SK-N-SH (cell line): ENCODE measurements at regions not wholly inside any gene's neighbourhood (a gene's known extent, or its start where the extent isn't known, plus 50 kb on each side); places are given as distances from the start of the nearest gene placed in this dataset.

Experiments
- CTCF ChIA-PET: fragments of 300-600, 350-600 bp; formaldehyde crosslinking; extraction: SDS; loops from one replicate; lab custom pipeline; 2021; lab: Yijun Ruan, JAX
- POLR2A ChIA-PET: fragments of 350-600 bp; sonication (Branson Sonifier 250); formaldehyde crosslinking; extraction: SDS; loops from one replicate; lab custom pipeline; 2020; ENCODE audit warnings: antibody characterized with exemption, inconsistent platforms; lab: Yijun Ruan, JAX
- DNase-seq: peaks from one replicate; pipeline ENCODE4 v3.0.0; 2012
- H2AFZ ChIP-seq: fragments of 200-600 bp; sonication (generic); 2 replicates; pipeline ENCODE4 v1.8.1; 2016; ENCODE audit warnings: antibody characterized with exemption, mild to moderate bottlenecking, low read depth
- H3F3A ChIP-seq: fragments of 200-600 bp; sonication (generic); replicated peaks from 2 replicates; pipeline ENCODE3; 2016; ENCODE audit warnings: antibody characterized with exemption, mild to moderate bottlenecking; ENCODE audit not compliant: insufficient read depth
- H3K27ac ChIP-seq, 2 experiments: fragments of 200-500 bp in 1 of 2; fragments of 200-600 bp in 1 of 2; sonication (Bioruptor generic) in 1 of 2; sonication (generic), shearing (Covaris generic) in 1 of 2; 2 replicates each; pipeline versions ENCODE4 v1.5.1 to v1.6.1; 2014 to 2016; ENCODE audit warnings: low read depth in 2 of 2, inconsistent platforms in 1 of 2, low read length in 1 of 2, mild to moderate bottlenecking in 1 of 2, mixed read lengths in 1 of 2
- H3K27me3 ChIP-seq: fragments of 200-600 bp; sonication (generic), shearing (Covaris generic); 2 replicates; pipeline ENCODE4 v1.6.1; 2016; ENCODE audit warnings: mixed run types; ENCODE audit not compliant: insufficient read depth
- H3K36me3 ChIP-seq, 2 experiments: fragments of 200-500 bp in 1 of 2; fragments of 200-600 bp in 1 of 2; sonication (Bioruptor generic) in 1 of 2; sonication (generic) in 1 of 2; replicated peaks in 1 of 2; 2 replicates each; pipeline versions ENCODE3 to v1.5.1; 2014 to 2016; ENCODE audit warnings: low read length in 1 of 2, mild to moderate bottlenecking in 1 of 2; ENCODE audit not compliant: insufficient read depth in 2 of 2, control insufficient read depth in 1 of 2
- H3K4me1 ChIP-seq, 2 experiments: fragments of 200-500 bp in 1 of 2; fragments of 200-600 bp in 1 of 2; sonication (Bioruptor generic) in 1 of 2; sonication (generic), shearing (Covaris generic) in 1 of 2; 2 replicates each; pipeline versions ENCODE4 v1.5.1 to v1.6.1; 2014 to 2016; ENCODE audit warnings: low read depth in 1 of 2, low read length in 1 of 2, mixed run types in 1 of 2; ENCODE audit not compliant: insufficient read depth in 2 of 2, control insufficient read depth in 1 of 2
- H3K4me2 ChIP-seq: fragments of 200-600 bp; sonication (generic), shearing (Covaris generic); 2 replicates; pipeline ENCODE4 v1.6.1; 2017; ENCODE audit warnings: mixed run types
- H3K4me3 ChIP-seq, 2 experiments: fragments of 200-500 bp in 1 of 2; fragments of 200-600 bp in 1 of 2; sonication (Bioruptor generic) in 1 of 2; sonication (generic), shearing (Covaris generic) in 1 of 2; 2 replicates each; pipeline versions ENCODE4 v1.5.1 to v1.8.1; 2014 to 2016; ENCODE audit warnings: low read depth in 2 of 2, inconsistent platforms in 1 of 2, low read length in 1 of 2, mild to moderate bottlenecking in 1 of 2, mixed read lengths in 1 of 2, moderate library complexity in 1 of 2
- H3K79me2 ChIP-seq: fragments of 200-600 bp; sonication (generic); 2 replicates; pipeline ENCODE4 v1.8.1; 2017; ENCODE audit warnings: mild to moderate bottlenecking; ENCODE audit not compliant: insufficient read depth
- H3K9ac ChIP-seq: fragments of 200-600 bp; sonication (generic); 2 replicates; pipeline ENCODE4 v1.6.1; 2017; ENCODE audit warnings: mixed run types
- H3K9me2 ChIP-seq: fragments of 200-600 bp; sonication (generic); 2 replicates; pipeline ENCODE4 v1.6.1; 2017; ENCODE audit warnings: mixed run types
- H3K9me3 ChIP-seq: fragments of 200-600 bp; sonication (generic); 2 replicates; pipeline ENCODE4 v1.6.1; 2017; ENCODE audit warnings: mixed run types, mild to moderate bottlenecking, moderate library complexity
- H4K20me1 ChIP-seq: fragments of 200-600 bp; sonication (generic); 2 replicates; pipeline ENCODE4 v1.6.1; 2017; ENCODE audit warnings: mild to moderate bottlenecking, mixed run types; ENCODE audit not compliant: insufficient read depth
- CHD2 ChIP-seq: fragments of 150-350 bp; IDR thresholded peaks from 2 replicates; pipeline ENCODE4 v1.6.1; 2018; ENCODE audit warnings: low read length; ENCODE audit not compliant: partially characterized antibody
- ELF1 ChIP-seq: IDR thresholded peaks from 2 replicates; pipeline ENCODE4 v1.4.0; 2012
- EZH2phosphoT487 ChIP-seq: fragments of 200-600 bp; sonication (generic); IDR thresholded peaks from 2 replicates; pipeline ENCODE4 v1.6.1; 2017; ENCODE audit warnings: low read depth, mixed run types, mild to moderate bottlenecking, antibody characterized with exemption, moderate library complexity, borderline replicate concordance
- FOSL2 ChIP-seq: IDR thresholded peaks from 2 replicates; pipeline ENCODE4 v1.4.0; 2012; ENCODE audit warnings: low read depth, mild to moderate bottlenecking, moderate library complexity, borderline replicate concordance
- FOXJ3 ChIP-seq: sonication (generic); formaldehyde crosslinking; IDR thresholded peaks from 2 replicates; pipeline ENCODE4 v1.5.1; 2020; ENCODE audit warnings: mild to moderate bottlenecking, missing genetic modification reagents
- FOXM1 ChIP-seq: IDR thresholded peaks from 2 replicates; pipeline ENCODE4 v1.4.0; 2012; ENCODE audit warnings: low read depth, mild to moderate bottlenecking
- GATA2 ChIP-seq: sonication (generic); formaldehyde crosslinking; IDR thresholded peaks from 2 replicates; pipeline ENCODE4 v1.5.0; 2020; ENCODE audit warnings: mild to moderate bottlenecking, missing genetic modification reagents
- MEF2A ChIP-seq: IDR thresholded peaks from 2 replicates; pipeline ENCODE4 v1.4.0; 2012; ENCODE audit warnings: low read depth, borderline replicate concordance
- NFIC ChIP-seq: IDR thresholded peaks from 2 replicates; pipeline ENCODE4 v1.4.0; 2012; ENCODE audit warnings: borderline replicate concordance
- RAD21 ChIP-seq: IDR thresholded peaks from 2 replicates; pipeline ENCODE4 v1.6.1; 2012; ENCODE audit warnings: mild to moderate bottlenecking, low read length
- RCOR1 ChIP-seq: fragments of 150-350 bp; IDR thresholded peaks from 2 replicates; pipeline ENCODE4 v1.6.1; 2017; ENCODE audit warnings: antibody characterized with exemption, low read length
- RFX5 ChIP-seq: IDR thresholded peaks from 2 replicates; pipeline ENCODE4 v1.6.1; 2012; ENCODE audit warnings: mild to moderate bottlenecking, improper control_type of control experiment, low read length
- TAF1 ChIP-seq: IDR thresholded peaks from 2 replicates; pipeline ENCODE4 v1.6.1; 2012; ENCODE audit warnings: low read depth, mild to moderate bottlenecking, low read length, moderate library complexity, borderline replicate concordance
- WGBS: methylation state at CpG from one replicate; pipeline ENCODE4 v1.1.6; 2017; ENCODE audit warnings: low lambda C conversion rate; 5-methylcytosine and 5-hydroxymethylcytosine counted together
- TF ChIP-seq, protein P1 (sequence below): IDR thresholded peaks from 2 replicates; pipeline ENCODE4 v1.4.0; 2012; ENCODE audit warnings: low read depth, borderline replicate concordance
- TF ChIP-seq, protein P2 (sequence below): fragments of 150-350 bp; IDR thresholded peaks from 2 replicates; pipeline ENCODE4 v1.6.1; 2016; ENCODE audit warnings: mild to moderate bottlenecking, low read depth, low read length
- TF ChIP-seq, protein P3 (sequence below): IDR thresholded peaks from 2 replicates; pipeline ENCODE4 v1.4.0; 2012; ENCODE audit warnings: low read depth, borderline replicate concordance
- TF ChIP-seq, protein P4 (sequence below): fragments of 200-600 bp; sonication (generic); IDR thresholded peaks from 2 replicates; pipeline ENCODE4 v1.6.1; 2017; ENCODE audit warnings: antibody characterized with exemption, mild to moderate bottlenecking, moderate library complexity
- TF ChIP-seq, protein P5 (sequence below): IDR thresholded peaks from 2 replicates; pipeline ENCODE4 v1.4.0; 2012; ENCODE audit warnings: low read depth

DNA sequence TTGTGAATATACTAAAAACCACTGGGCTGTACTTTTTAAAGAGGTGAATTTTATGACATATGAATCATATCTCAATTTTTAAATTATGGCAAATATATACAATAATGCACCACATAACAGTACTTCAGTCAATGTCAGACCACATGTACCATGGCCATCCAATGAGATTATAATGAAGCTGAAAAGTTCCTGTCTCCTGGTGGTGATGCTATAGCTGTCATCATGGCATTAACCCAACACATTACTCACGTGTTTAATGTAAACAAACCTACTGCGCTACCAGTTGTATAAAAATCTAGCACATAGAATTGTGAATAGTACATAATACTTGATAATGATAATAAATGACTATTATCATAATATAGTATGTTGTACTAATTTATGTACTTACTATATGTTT is 77.6 kb upstream of the ID2 start:
- peaks cover 3% of the 10 kb centered on the region for H3F3A ChIP-seq
- POLR2A ChIA-PET, result no interaction called here
- H3K4me2 ChIP-seq, result no peak overlapping the region
- no peak overlapping the region for H3K4me3 ChIP-seq
- H3K9me2 ChIP-seq, result no peaks in the 10 kb centered on the region
- H3K4me1 ChIP-seq, result peaks cover 0 to 6% of the 10 kb centered on the region in 2 experiments; a peak in 2 of 4 replicates
- H3K79me2 ChIP-seq, result no peaks in the 10 kb centered on the region
- H4K20me1 ChIP-seq, result no peaks in the 10 kb centered on the region
- no peak for DNase-seq
- H3K27ac ChIP-seq, result no peak overlapping the region
- H3K9ac ChIP-seq, result no peak overlapping the region
- CTCF ChIA-PET, result interaction anchor here (0.9 kb wide), 1 partner anchor 9 kb away, joined by 4 read pairs; no protein-coding TSS in a partner anchor
- H3K36me3 ChIP-seq, result no peaks in the 10 kb centered on the region
- no peaks in the 10 kb centered on the region for H3K27me3 ChIP-seq
- WGBS, result 82% methylated on average over 2 of the region's 2 CpGs
- no peaks in the 10 kb centered on the region for H3K9me3 ChIP-seq
- TF ChIP-seq CHD2 (no peak), GATA2 (CRISPR knock-in tag) (no peak)
- H2AFZ ChIP-seq, result no peak overlapping the region

DNA sequence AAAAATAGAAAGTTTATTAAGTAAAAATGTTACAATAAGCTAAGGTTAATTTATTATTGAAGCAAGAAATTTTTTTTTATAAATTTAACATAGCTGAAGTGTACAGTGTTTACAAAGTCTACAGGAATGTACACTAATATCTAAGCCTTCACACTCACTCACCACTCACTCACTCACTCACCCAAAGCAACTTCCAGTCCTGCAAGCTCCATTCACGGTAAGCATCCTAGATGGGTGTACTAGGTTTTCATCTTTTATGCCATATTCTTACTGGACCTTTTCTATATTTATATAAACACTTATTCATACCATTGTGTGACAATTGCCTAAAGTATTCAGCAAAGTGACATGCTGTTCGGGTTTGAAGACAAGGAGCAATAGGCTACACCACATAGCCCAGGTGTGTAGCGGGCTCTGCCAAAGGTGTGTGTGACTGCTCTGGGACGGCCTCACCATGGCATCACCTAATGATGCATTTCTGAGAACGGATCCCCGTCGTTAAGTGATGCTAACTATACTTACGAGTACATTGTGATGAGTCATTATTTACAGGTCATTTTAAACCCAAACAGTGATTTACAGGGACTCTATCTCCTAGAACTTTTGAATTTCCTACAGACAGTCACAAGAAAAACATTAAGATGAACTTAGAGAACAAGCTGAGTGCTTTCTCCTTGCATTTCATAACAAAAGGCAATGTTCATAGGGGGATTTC is 76.3 kb upstream of the ID2 start:
- 79% methylated on average over 8 of the region's 8 CpGs for WGBS
- H3K9me2 ChIP-seq, result no peaks in the 10 kb centered on the region
- H3K27me3 ChIP-seq, result no peaks in the 10 kb centered on the region
- H3K79me2 ChIP-seq, result no peaks in the 10 kb centered on the region
- CTCF ChIA-PET, result interaction anchor here (1.6 kb wide), 1 partner anchor 24 kb away, joined by 3 read pairs; no protein-coding TSS in a partner anchor
- H3F3A ChIP-seq, result peaks cover 3% of the 10 kb centered on the region
- H3K36me3 ChIP-seq, result no peaks in the 10 kb centered on the region
- no peak overlapping the region for H3K9ac ChIP-seq
- no peaks in the 10 kb centered on the region for H4K20me1 ChIP-seq
- H3K4me2 ChIP-seq, result no peak overlapping the region
- H3K27ac ChIP-seq, result no peak overlapping the region
- peaks cover 0 to 6% of the 10 kb centered on the region in 2 experiments; a peak in 1 of 4 replicates for H3K4me1 ChIP-seq
- TF ChIP-seq RAD21 (no peak), NFIC (no peak), RCOR1 (no peak), MEF2A (no peak), TAF1 (no peak), RFX5 (no peak), FOSL2 (no peak), FOXM1 (no peak), ELF1 (no peak), GATA2 (CRISPR knock-in tag) (no peak), EZH2phosphoT487 (no peak), FOXJ3 (CRISPR knock-in tag) (no peak)
- TF ChIP-seq, protein P1, sequence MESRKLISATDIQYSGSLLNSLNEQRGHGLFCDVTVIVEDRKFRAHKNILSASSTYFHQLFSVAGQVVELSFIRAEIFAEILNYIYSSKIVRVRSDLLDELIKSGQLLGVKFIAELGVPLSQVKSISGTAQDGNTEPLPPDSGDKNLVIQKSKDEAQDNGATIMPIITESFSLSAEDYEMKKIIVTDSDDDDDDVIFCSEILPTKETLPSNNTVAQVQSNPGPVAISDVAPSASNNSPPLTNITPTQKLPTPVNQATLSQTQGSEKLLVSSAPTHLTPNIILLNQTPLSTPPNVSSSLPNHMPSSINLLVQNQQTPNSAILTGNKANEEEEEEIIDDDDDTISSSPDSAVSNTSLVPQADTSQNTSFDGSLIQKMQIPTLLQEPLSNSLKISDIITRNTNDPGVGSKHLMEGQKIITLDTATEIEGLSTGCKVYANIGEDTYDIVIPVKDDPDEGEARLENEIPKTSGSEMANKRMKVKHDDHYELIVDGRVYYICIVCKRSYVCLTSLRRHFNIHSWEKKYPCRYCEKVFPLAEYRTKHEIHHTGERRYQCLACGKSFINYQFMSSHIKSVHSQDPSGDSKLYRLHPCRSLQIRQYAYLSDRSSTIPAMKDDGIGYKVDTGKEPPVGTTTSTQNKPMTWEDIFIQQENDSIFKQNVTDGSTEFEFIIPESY, result no peak
- TF ChIP-seq, protein P2, sequence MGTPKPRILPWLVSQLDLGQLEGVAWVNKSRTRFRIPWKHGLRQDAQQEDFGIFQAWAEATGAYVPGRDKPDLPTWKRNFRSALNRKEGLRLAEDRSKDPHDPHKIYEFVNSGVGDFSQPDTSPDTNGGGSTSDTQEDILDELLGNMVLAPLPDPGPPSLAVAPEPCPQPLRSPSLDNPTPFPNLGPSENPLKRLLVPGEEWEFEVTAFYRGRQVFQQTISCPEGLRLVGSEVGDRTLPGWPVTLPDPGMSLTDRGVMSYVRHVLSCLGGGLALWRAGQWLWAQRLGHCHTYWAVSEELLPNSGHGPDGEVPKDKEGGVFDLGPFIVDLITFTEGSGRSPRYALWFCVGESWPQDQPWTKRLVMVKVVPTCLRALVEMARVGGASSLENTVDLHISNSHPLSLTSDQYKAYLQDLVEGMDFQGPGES, result no peak
- TF ChIP-seq, protein P3, sequence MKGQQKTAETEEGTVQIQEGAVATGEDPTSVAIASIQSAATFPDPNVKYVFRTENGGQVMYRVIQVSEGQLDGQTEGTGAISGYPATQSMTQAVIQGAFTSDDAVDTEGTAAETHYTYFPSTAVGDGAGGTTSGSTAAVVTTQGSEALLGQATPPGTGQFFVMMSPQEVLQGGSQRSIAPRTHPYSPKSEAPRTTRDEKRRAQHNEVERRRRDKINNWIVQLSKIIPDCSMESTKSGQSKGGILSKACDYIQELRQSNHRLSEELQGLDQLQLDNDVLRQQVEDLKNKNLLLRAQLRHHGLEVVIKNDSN, result no peak
- TF ChIP-seq, protein P4, sequence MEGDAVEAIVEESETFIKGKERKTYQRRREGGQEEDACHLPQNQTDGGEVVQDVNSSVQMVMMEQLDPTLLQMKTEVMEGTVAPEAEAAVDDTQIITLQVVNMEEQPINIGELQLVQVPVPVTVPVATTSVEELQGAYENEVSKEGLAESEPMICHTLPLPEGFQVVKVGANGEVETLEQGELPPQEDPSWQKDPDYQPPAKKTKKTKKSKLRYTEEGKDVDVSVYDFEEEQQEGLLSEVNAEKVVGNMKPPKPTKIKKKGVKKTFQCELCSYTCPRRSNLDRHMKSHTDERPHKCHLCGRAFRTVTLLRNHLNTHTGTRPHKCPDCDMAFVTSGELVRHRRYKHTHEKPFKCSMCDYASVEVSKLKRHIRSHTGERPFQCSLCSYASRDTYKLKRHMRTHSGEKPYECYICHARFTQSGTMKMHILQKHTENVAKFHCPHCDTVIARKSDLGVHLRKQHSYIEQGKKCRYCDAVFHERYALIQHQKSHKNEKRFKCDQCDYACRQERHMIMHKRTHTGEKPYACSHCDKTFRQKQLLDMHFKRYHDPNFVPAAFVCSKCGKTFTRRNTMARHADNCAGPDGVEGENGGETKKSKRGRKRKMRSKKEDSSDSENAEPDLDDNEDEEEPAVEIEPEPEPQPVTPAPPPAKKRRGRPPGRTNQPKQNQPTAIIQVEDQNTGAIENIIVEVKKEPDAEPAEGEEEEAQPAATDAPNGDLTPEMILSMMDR, result no peak
- TF ChIP-seq, protein P5, sequence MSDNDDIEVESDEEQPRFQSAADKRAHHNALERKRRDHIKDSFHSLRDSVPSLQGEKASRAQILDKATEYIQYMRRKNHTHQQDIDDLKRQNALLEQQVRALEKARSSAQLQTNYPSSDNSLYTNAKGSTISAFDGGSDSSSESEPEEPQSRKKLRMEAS, result no peak
- no peak overlapping the region for H3K4me3 ChIP-seq
- H3K9me3 ChIP-seq, result no peaks in the 10 kb centered on the region
- no peak overlapping the region for H2AFZ ChIP-seq
- POLR2A ChIA-PET, result no interaction called here
- no peak for DNase-seq
